ENCODE measurements at regions not wholly inside any gene's neighbourhood (a gene's known extent, or its start where the extent isn't known, plus 50 kb on each side); places are given as distances from the start of the nearest gene placed in this dataset.

GRCh38 chr2:234841321-234842015 lies 110.3 kb upstream of the SH3BP4 start:
- no peak for TF ChIP-seq ZNF565 (CRISPR knock-in tag; conservative IDR thresholded peaks at IDR 0.05; ENCODE audit: low read depth)
- no peak for TF ChIP-seq RARB (CRISPR knock-in tag; IDR thresholded peaks at IDR 0.05)
- no peak for TF ChIP-seq ZNF70 (CRISPR knock-in tag; IDR thresholded peaks at IDR 0.05)
- TF ChIP-seq, protein P1, sequence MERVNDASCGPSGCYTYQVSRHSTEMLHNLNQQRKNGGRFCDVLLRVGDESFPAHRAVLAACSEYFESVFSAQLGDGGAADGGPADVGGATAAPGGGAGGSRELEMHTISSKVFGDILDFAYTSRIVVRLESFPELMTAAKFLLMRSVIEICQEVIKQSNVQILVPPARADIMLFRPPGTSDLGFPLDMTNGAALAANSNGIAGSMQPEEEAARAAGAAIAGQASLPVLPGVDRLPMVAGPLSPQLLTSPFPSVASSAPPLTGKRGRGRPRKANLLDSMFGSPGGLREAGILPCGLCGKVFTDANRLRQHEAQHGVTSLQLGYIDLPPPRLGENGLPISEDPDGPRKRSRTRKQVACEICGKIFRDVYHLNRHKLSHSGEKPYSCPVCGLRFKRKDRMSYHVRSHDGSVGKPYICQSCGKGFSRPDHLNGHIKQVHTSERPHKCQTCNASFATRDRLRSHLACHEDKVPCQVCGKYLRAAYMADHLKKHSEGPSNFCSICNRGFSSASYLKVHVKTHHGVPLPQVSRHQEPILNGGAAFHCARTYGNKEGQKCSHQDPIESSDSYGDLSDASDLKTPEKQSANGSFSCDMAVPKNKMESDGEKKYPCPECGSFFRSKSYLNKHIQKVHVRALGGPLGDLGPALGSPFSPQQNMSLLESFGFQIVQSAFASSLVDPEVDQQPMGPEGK (CRISPR knock-in tag; IDR thresholded peaks at IDR 0.05; ENCODE audit: borderline replicate concordance) = no peak
- TF ChIP-seq, protein P2, sequence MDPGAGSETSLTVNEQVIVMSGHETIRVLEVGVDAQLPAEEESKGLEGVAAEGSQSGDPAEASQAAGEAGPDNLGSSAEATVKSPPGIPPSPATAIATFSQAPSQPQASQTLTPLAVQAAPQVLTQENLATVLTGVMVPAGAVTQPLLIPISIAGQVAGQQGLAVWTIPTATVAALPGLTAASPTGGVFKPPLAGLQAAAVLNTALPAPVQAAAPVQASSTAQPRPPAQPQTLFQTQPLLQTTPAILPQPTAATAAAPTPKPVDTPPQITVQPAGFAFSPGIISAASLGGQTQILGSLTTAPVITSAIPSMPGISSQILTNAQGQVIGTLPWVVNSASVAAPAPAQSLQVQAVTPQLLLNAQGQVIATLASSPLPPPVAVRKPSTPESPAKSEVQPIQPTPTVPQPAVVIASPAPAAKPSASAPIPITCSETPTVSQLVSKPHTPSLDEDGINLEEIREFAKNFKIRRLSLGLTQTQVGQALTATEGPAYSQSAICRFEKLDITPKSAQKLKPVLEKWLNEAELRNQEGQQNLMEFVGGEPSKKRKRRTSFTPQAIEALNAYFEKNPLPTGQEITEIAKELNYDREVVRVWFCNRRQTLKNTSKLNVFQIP (CRISPR knock-in tag; IDR thresholded peaks at IDR 0.05; ENCODE audit: borderline replicate concordance, low read depth) = no peak
- no peak for TF ChIP-seq SNAI2 (CRISPR knock-in tag; IDR thresholded peaks at IDR 0.05)
- no peak for TF ChIP-seq ZC3H10 (CRISPR knock-in tag; IDR thresholded peaks at IDR 0.05)
- no peak for TF ChIP-seq PPARA (CRISPR knock-in tag; IDR thresholded peaks at IDR 0.05; ENCODE audit: borderline replicate concordance)
- TF ChIP-seq ZFP3 (CRISPR knock-in tag; IDR thresholded peaks at IDR 0.05) = no peak
- no peak for TF ChIP-seq ARNTL (CRISPR knock-in tag; IDR thresholded peaks at IDR 0.05; ENCODE audit: borderline replicate concordance, low read depth)
- no peak for TF ChIP-seq CREB5 (CRISPR knock-in tag; IDR thresholded peaks at IDR 0.05; ENCODE audit: low read depth)
- no peak for TF ChIP-seq TCF4 (CRISPR knock-in tag; IDR thresholded peaks at IDR 0.05; ENCODE audit: borderline replicate concordance)

Data from SK-N-SH treated with all-trans-retinoic acid at 6 μM for 48 hours (cell line).